ENCODE measurements at regions not wholly inside any gene's neighbourhood (a gene's known extent, or its start where the extent isn't known, plus 50 kb on each side); places are given as distances from the start of the nearest gene placed in this dataset.

DNA sequence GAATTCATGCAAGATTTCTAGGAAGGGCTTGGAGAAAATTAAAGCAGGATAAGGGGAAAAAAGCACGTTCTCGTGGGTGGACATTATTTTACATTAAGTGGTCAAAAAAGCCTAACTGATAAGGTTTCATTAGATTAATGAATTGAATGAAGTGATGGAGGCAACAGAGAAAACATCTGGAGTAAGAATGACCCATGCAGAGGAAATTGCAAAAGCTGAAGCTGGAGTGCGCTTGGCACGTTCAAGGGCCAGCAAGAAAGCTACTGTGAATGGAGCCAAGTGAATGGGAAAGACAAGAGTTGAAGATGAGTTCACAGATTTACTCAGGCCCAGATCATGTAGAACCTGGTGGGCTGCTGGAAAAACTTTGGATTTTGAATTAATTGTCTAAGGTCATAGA is 777.9 kb downstream of the DACH1 start:
- no peak overlapping the region for H3K27ac Mint-ChIP-seq
- H2AK5ac ChIP-seq (ENCODE audit: insufficient read length, low read length) = no peak overlapping the region
- H3K4me1 ChIP-seq (ENCODE audit: insufficient read depth, low read length) = no peaks in the 10 kb centered on the region
- no peaks in the 10 kb centered on the region for H3K9me3 ChIP-seq (ENCODE audit: control insufficient read depth, low read depth, low read length)
- TF ChIP-seq, protein P1, sequence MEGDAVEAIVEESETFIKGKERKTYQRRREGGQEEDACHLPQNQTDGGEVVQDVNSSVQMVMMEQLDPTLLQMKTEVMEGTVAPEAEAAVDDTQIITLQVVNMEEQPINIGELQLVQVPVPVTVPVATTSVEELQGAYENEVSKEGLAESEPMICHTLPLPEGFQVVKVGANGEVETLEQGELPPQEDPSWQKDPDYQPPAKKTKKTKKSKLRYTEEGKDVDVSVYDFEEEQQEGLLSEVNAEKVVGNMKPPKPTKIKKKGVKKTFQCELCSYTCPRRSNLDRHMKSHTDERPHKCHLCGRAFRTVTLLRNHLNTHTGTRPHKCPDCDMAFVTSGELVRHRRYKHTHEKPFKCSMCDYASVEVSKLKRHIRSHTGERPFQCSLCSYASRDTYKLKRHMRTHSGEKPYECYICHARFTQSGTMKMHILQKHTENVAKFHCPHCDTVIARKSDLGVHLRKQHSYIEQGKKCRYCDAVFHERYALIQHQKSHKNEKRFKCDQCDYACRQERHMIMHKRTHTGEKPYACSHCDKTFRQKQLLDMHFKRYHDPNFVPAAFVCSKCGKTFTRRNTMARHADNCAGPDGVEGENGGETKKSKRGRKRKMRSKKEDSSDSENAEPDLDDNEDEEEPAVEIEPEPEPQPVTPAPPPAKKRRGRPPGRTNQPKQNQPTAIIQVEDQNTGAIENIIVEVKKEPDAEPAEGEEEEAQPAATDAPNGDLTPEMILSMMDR (conservative IDR thresholded peaks at IDR 0.05) = no peak
- H3K14ac ChIP-seq (ENCODE audit: insufficient read depth, low read length) = no peak overlapping the region
- no peak overlapping the region for H2BK5ac ChIP-seq (ENCODE audit: insufficient read length, low read length)
- DNase-seq = no peak
- H3K27me3 Mint-ChIP-seq (ENCODE audit: low read depth) = no peaks in the 10 kb centered on the region
- no peak overlapping the region for H3K27ac ChIP-seq (ENCODE audit: insufficient read length, low read depth, low read length)
- no peak overlapping the region for H3K56ac ChIP-seq (ENCODE audit: insufficient read length, low read depth, low read length)
- no peak overlapping the region for H3K4me3 Mint-ChIP-seq
- no peak overlapping the region for H3K9ac ChIP-seq (ENCODE audit: extremely low read depth, insufficient read length, low read length)
- no peaks in the 10 kb centered on the region for H3K79me1 ChIP-seq (ENCODE audit: insufficient read depth, low read depth, low read length, poor library complexity, severe bottlenecking)
- H2BK15ac ChIP-seq (ENCODE audit: low read depth, low read length) = no peak overlapping the region
- no peak overlapping the region for H3K18ac ChIP-seq (ENCODE audit: insufficient read length, low read depth, low read length)
- H2BK20ac ChIP-seq (ENCODE audit: low read depth, low read length, poor library complexity, severe bottlenecking) = no peak overlapping the region
- no peaks in the 10 kb centered on the region for H3K36me3 Mint-ChIP-seq (ENCODE audit: insufficient read depth in 1 of 3, low read depth in 3 of 3)
- H3K4me2 ChIP-seq (ENCODE audit: insufficient read depth, insufficient read length, low read length) = no peak overlapping the region
- H4K20me1 ChIP-seq (ENCODE audit: control insufficient read depth, insufficient read depth, insufficient read length) = no peaks in the 10 kb centered on the region
- H3K27me3 ChIP-seq (ENCODE audit: insufficient read depth, low read length) = no peaks in the 10 kb centered on the region
- WGBS (ENCODE audit: extremely low coverage, insufficient read length, low lambda C conversion rate) = no CpG with 5 or more reads among the region's 4 CpGs
- H3K23ac ChIP-seq (ENCODE audit: insufficient read length, low read depth, low read length) = no peak overlapping the region
- no peak overlapping the region for H4K5ac ChIP-seq (ENCODE audit: insufficient read length, low read depth, low read length)
- H4K8ac ChIP-seq (replicated peaks; ENCODE audit: insufficient read length, low read depth, low read length) = no peak overlapping the region
- no peak overlapping the region for H3T11ph ChIP-seq (ENCODE audit: low read length)
- H3K79me2 ChIP-seq (ENCODE audit: insufficient read depth, low read length) = no peaks in the 10 kb centered on the region
- H3K4ac ChIP-seq (ENCODE audit: low read depth, low read length) = no peak overlapping the region
- H2AFZ ChIP-seq (ENCODE audit: low read length) = no peak overlapping the region
- no peaks in the 10 kb centered on the region for H3K4me1 Mint-ChIP-seq
- no peak overlapping the region for H2BK12ac ChIP-seq (ENCODE audit: insufficient read length, low read depth, low read length)
- H4K91ac ChIP-seq (ENCODE audit: insufficient read length, low read depth, low read length) = no peak overlapping the region
- H2BK120ac ChIP-seq (ENCODE audit: low read depth, low read length, poor library complexity, severe bottlenecking) = no peak overlapping the region
- H3K9me3 Mint-ChIP-seq = peaks cover 0 to 2% of the 10 kb centered on the region in 2 experiments; a peak in 1 of 5 replicates
- no peaks in the 10 kb centered on the region for H3K23me2 ChIP-seq (ENCODE audit: insufficient read length, low read depth, low read length, poor library complexity, severe bottlenecking)
